NOMO-1 (cell line): ENCODE measurements at regions not wholly inside any gene's neighbourhood (a gene's known extent, or its start where the extent isn't known, plus 50 kb on each side); places are given as distances from the start of the nearest gene placed in this dataset.

ENCODE experiments used
- DNase-seq, 2 experiments: peaks; one replicate each; lab custom pipeline; 2025; ENCODE audit not compliant: unreplicated experiment in 2 of 2; lab: John Stamatoyannopoulos, UW

- DNase-seq = peak in 1 of 2 experiments; percentile 15
Measured at GRCh38 chr2:8388781-8389180, 293.1 kb upstream of the ID2 start.

DNA sequence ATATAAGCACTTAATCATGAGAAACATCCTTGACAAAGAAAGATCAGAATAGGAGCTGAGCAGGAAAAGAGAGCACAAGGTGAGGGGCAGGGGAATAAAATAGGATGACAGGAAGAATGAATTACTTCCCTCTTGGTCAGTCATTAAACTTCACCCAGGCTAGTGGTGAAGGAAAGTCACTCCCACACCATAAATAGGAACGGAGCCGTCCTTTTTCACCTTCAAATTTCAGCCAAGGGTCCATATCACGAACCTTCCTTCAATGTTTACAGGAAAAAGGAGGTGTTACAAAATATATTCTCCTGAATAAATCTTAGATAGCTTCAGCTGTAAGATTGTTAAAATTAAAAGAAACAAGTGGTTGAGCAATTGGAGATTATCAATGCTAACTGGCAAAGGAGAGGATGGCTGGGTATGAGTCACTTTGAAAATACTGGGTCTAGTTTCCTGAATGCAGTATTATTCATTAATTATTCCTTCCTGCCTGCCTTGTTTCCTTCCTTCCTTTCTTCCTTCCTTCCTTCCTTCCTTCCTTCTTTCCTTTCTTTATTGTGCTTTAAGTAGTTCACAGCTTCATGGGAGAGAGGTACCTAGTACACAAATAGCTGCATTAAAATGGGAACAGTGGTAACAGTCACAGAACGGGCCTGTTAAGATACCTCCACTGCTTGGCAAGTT, 292.3 kb upstream of the ID2 start:
- peak in 1 of 2 experiments; percentile 71 for DNase-seq

DNA sequence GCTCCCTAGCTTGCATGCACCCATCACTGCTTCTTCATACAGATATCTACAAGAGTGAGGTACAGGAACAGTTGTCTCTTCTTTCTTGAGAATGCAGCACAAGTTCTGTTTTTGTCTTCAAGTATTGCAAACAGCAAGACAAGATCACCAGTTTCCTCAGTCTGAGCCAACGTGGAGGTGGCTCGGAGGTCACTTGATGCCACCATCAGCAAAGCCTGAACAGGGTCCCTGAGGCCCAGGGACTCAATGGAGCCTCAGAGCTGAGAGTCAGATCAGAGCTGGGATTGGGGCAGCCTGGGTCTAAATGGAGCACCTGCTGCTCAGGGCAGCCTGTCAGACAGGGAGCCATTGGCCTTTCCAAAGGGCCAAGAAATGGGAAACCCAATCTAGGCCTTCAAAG, 290.7 kb upstream of the ID2 start:
- DNase-seq = no peak

GRCh38 chr2:8391584-8391983, 290.3 kb upstream of the ID2 start:
- no peak for DNase-seq

DNA sequence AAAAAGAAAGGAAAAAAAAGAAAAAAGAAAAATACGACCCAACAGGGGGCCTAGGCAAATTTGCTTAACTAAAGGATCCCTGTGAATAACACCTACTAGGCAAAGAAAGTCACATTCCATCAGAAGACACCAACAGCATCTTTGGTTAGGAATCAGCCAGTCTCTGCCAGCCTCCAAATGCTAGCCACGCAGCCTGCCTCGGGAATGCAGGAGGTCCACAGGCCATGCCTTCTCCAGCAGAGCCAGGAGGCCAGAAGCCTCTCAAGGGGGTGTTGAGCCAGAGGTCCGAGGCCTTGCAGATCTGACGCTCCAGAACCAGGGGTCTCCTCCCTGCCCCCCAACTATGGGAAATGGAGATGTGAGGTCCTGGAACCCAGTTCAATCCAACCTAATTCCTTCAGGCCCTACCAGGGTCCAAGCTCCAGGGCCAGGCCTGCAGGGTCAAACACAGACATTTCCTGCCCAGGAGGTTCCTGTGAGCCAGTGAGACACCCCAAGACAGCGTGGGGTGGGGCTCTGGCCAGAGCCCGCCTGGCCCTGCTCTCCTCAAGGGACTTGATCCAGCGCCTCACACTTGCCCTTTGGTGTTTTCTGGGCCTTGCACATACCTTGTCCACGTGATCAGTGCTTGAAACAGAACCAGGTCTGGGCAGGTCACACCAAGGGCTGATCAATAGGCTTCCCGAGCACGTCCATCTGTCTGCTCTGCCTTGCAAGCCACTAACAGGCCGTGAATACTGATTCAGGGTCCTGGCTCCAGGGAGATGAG, 289.6 kb upstream of the ID2 start:
- DNase-seq = no peak

- DNase-seq = no peak
Measured at GRCh38 chr2:8393506-8393905, 288.4 kb upstream of the ID2 start.

DNA sequence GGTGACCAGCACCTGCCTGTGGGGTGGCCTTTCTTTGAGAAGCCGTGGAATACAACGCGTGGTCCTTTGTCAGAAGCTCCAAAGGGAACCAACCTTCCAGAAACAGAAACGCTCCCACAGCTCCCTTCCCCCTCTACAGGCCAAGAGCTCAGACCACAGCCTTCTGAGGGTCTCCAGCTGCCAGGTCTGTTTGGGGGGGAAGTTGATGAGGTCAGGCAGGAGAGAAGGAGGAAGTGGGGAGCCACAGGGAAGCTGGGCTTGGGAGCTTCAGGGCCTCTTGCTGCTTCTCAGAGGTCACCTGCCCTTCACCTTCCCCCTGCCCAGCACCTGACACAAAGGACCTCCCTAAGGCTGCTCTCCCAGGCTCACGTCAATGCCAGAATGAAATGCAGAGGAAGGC, 287.7 kb upstream of the ID2 start:
- peak; percentile 20 to 47 for DNase-seq

DNA sequence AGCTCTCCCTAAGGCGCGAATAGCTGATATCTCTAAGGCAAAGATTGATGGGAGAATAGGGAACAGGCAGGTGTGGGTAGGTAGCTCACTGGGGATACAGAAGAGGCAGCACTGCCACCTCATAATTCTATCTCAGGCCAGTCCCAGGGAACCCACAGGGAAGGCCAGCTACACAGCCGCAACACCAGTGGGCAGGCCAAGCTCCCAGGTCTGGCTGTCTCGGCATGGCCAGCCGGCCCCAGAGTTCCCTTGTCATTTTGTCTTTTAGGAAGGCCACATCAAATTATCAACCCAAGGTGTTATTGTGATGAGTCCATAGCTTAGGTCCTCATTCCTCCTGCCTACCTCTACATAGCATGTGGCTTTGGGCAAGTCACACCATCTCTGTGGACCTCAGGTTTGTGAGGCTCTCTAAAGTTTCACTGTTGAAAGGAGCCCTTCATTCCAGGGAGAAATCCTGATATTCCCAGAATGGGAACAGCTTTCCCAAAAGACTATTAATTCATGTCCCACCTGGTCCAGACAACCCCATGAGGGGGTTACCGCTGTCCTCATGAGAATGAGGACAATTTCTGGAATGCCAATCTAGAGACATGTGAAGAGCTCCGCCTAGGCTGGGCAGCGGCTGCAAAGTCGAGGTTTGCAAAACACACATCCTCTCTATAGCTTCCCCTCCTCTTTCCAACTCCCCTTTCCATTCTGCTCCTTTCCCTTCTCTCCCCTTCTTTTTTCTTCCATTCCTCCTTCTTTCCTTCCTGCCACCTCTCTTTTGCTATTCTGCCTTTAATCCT, 287.1 kb upstream of the ID2 start:
- DNase-seq = no peak

DNA sequence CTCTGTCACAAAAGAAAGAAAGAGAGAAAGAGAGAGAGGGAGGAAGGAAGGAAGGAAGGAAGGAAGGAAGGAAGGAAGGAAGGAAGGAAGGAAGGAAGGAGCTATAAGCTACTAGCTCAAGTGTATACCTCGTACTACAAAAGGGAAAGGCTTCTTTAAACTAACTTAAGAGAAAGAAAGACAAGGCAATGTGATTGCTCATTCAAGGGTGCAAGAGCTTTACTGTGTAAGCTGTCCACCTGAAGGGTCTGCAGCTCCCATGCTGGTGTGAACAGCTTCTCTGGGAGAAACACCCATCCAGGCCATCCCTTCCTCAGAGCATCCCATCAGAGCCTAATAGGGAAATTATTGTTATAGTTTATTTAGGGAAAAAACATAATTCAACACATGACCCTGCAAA, 286.1 kb upstream of the ID2 start:
- DNase-seq = no peak

DNA sequence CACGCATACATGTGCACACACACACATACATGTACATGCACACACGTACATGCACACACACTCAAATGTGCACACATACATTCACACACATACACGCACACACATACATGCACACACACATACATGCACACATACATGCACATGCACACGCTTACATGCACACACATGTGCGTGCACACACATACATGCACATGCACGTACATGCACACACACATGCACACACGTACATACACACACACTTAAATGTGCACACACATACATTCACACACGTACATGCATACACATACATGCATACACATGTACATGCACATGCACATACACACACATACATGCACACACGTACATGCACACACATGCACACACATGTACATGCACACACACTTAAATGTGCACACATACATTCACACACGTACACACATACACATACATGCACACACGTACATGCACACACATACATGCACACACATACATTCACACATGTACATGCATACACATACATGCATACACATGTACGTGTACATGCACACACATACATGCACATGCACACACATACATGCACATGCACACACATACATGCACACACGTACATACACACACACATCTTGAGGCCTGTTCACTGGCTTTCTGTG, 283.7 kb upstream of the ID2 start:
- DNase-seq = no peak

- no peak for DNase-seq
Measured at GRCh38 chr2:8399731-8400130, 282.1 kb upstream of the ID2 start.

DNA sequence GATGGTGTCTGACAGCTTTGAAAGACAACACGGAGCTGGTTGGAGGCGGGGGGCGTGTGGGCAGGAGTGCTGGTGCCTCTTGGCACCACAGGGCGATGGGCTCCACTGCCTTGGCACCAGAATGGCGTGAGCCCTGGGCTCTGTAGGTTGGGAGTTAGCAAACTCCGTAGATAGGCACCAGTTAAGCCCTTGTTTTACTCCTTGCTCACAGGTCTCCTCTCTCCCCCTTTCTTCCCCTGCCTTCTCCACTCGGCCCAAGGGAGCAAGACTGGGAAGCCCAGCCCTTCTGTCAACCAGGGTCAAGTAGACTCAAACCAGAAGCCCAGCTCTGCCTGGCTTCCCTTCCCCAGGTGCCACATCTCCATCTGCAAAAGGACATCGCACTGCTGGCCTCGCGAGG, 281.7 kb upstream of the ID2 start:
- DNase-seq = no peak

DNA sequence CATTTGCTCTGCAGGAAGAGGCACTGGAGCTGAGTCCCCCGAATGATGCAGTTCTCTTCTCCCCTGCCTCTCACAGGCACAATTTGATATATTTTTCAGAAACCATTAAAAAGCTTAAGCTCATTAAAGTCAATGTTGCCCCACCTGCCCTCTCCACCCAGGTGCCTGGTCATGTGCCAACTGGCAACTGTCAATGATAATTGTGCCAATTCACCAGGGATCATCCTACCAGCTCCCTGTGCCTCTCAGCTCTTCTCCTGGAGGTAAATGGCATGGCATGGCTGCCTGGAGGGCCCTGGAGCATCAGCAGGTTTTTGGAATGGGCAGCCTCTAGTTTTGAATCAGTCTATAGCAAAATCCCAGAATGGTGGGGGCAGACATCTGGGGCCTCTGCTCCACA, 279.6 kb upstream of the ID2 start:
- no peak for DNase-seq

DNA sequence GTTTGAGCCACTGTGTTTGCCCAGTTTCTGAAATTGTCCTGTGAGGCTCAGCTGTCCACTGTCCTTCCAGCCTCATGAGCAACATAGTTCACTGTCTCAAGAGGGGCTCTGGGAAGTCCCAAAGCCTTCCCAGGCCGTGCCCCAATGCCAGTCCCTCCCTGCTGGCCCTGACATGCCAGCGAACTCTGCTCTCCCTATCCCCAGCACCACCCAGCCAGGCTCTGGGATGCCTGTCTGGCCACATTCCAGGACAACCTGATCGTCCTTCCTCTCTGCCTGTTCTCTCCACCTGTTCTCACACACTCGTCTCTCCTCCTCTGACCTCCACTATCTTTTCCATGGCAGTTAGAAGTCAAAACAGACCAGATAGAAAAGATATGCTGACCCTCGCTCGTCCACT, 278.0 kb upstream of the ID2 start:
- DNase-seq = no peak

- no peak for DNase-seq
Measured at GRCh38 chr2:8405334-8405733, 276.5 kb upstream of the ID2 start.

- no peak for DNase-seq
Measured at GRCh38 chr2:8406271-8406670, 275.6 kb upstream of the ID2 start.

- no peak for DNase-seq
Measured at GRCh38 chr2:8407332-8407731, 274.5 kb upstream of the ID2 start.

GRCh38 chr2:8408560-8409460, 273.0 kb upstream of the ID2 start:
- peak; percentile 36 to 83 for DNase-seq

- DNase-seq = no peak
Measured at GRCh38 chr2:8409461-8410260, 272.2 kb upstream of the ID2 start.
